ENCODE measurements at regions not wholly inside any gene's neighbourhood (a gene's known extent, or its start where the extent isn't known, plus 50 kb on each side); places are given as distances from the start of the nearest gene placed in this dataset.

GRCh38 chr13:58843567-58843966 is 1212.0 kb downstream of the PCDH17 start:
- CTCF ChIA-PET, result no interaction called here
- intact Hi-C loops (cut with micrococcal nuclease), result no loop called here
- H3K9me3 Mint-ChIP-seq, result peaks cover 4 to 45% (median 14%) of the 10 kb centered on the region in 11 donors
- H3K27ac Mint-ChIP-seq, result no peak overlapping the region
- H3K4me1 Mint-ChIP-seq, result no peaks in the 10 kb centered on the region
- DNase-seq (no peak), ATAC-seq (no peak)
- H3K27me3 Mint-ChIP-seq, result no peaks in the 10 kb centered on the region
- Histone ChIP-seq H3K4me3 (ENCODE audit: low read length) (no peak overlapping the region), H3K27me3 (ENCODE audit: control insufficient read depth in 2 of 2, insufficient read depth in 2 of 2, low read length in 2 of 2) (no peaks in the 10 kb centered on the region), H3K36me3 (ENCODE audit: control insufficient read depth in 2 of 3, insufficient read depth in 3 of 3, low read length in 3 of 3) (no peaks in the 10 kb centered on the region), H3K4me1 (ENCODE audit: control insufficient read depth in 2 of 2, insufficient read depth in 2 of 2, low read length in 2 of 2) (no peaks in the 10 kb centered on the region), H3K9me3 (ENCODE audit: control insufficient read depth in 2 of 3, low read length in 3 of 3) (peaks cover 0 to 7% (median 0%) of the 10 kb centered on the region in 3 experiments), H3K27ac (ENCODE audit: low read depth, low read length) (no peak overlapping the region)
- H3K36me3 Mint-ChIP-seq, result peaks cover 0 to 5% (median 0%) of the 10 kb centered on the region in 5 donors
- H3K4me3 Mint-ChIP-seq, result no peak overlapping the region
- POLR2A ChIA-PET, result no interaction called here

DNA sequence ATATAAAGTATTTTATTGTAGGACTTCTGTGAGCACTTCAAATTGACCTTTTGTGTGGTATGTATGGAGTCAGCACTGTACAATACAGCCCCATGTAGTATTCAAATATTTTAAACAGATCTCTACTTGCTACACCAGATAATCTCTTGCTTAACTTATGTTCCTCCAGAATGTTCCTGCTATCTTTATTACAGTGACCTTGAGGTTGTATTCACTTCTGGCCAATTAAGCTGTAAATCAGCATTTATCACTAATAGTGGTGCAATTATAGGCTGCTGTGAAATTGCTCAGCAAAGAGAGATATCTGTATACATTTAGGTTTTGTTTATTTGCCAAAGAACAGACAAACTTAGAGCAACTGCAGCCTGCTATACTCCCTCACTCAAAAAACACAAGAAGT is 1218.6 kb downstream of the PCDH17 start:
- H3K4me3 ChIP-seq (ENCODE audit: low read length), result no peak overlapping the region
- no peaks in the 10 kb centered on the region for H3K4me1 ChIP-seq (ENCODE audit: control insufficient read depth in 2 of 2, insufficient read depth in 2 of 2, low read length in 2 of 2)
- no peak overlapping the region for H3K4me3 Mint-ChIP-seq
- H3K4me1 Mint-ChIP-seq, result no peaks in the 10 kb centered on the region
- ATAC-seq, result no peak
- no peak overlapping the region for H3K27ac Mint-ChIP-seq
- H3K27me3 Mint-ChIP-seq, result no peaks in the 10 kb centered on the region
- H3K36me3 ChIP-seq (ENCODE audit: control insufficient read depth in 2 of 3, insufficient read depth in 3 of 3, low read length in 3 of 3), result no peaks in the 10 kb centered on the region
- no peak for DNase-seq
- no peaks in the 10 kb centered on the region for H3K9me3 ChIP-seq (ENCODE audit: control insufficient read depth in 2 of 3, low read length in 3 of 3)
- peaks cover 0 to 19% (median 4%) of the 10 kb centered on the region in 11 donors for H3K9me3 Mint-ChIP-seq
- H3K27ac ChIP-seq (ENCODE audit: low read depth, low read length), result no peak overlapping the region
- no peaks in the 10 kb centered on the region for H3K36me3 Mint-ChIP-seq
- intact Hi-C loops (cut with micrococcal nuclease), result no loop called here
- CTCF ChIA-PET, result no interaction called here
- H3K27me3 ChIP-seq (ENCODE audit: control insufficient read depth in 2 of 2, insufficient read depth in 2 of 2, low read length in 2 of 2), result no peaks in the 10 kb centered on the region
- POLR2A ChIA-PET, result no interaction called here

- no peak for DNase-seq
- H3K4me3 Mint-ChIP-seq, result no peak overlapping the region
- Histone ChIP-seq H3K4me3 (ENCODE audit: low read length) (no peak overlapping the region), H3K9me3 (ENCODE audit: control insufficient read depth in 2 of 3, low read length in 3 of 3) (no peaks in the 10 kb centered on the region), H3K27me3 (ENCODE audit: control insufficient read depth in 2 of 2, insufficient read depth in 2 of 2, low read length in 2 of 2) (no peaks in the 10 kb centered on the region), H3K27ac (ENCODE audit: low read depth, low read length) (no peak overlapping the region), H3K36me3 (ENCODE audit: control insufficient read depth in 2 of 3, insufficient read depth in 3 of 3, low read length in 3 of 3) (no peaks in the 10 kb centered on the region), H3K4me1 (ENCODE audit: control insufficient read depth in 2 of 2, insufficient read depth in 2 of 2, low read length in 2 of 2) (no peaks in the 10 kb centered on the region)
- no peak for ATAC-seq
- ChIA-PET POLR2A (no interaction called here), CTCF (no interaction called here)
- no peaks in the 10 kb centered on the region for H3K4me1 Mint-ChIP-seq
- H3K27ac Mint-ChIP-seq, result no peak overlapping the region
- intact Hi-C loops (cut with micrococcal nuclease), result no loop called here
- no peaks in the 10 kb centered on the region for H3K36me3 Mint-ChIP-seq
- no peaks in the 10 kb centered on the region for H3K27me3 Mint-ChIP-seq
- H3K9me3 Mint-ChIP-seq, result peaks cover 0 to 8% (median 2%) of the 10 kb centered on the region in 11 donors
These were observed 1220.5 kb downstream of the PCDH17 start for GRCh38 chr13:58852076-58852475.

GRCh38 chr13:58855283-58855682 is 1223.7 kb downstream of the PCDH17 start:
- H3K27ac Mint-ChIP-seq, result no peak overlapping the region
- no peaks in the 10 kb centered on the region for H3K27me3 Mint-ChIP-seq

DNA sequence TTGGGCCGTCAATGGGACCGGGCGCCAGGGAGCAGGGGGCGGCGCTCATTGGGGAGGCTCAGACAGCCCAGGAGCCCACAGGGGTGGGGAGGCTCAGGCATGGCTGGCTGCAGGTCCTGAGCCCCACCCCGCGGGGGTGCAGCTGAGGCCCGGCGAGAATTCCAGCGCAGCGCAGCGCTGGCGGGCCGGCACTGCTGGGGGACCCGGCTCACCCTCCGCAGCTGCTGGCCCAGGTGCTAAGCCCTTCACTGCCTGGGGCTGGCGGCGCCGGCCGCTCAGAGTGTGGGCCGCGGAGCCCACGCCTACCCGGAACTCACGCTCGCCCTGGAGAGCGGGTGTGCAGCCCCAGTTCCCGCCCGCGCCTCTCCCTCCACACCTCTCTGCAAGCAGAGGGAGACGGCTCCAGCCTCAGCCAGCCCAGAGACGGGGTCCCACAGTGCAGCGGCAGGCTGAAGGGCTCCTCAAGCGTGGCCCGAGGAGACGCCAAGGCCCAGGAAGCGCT is 1227.4 kb downstream of the PCDH17 start:
- no peak overlapping the region for H3K27ac ChIP-seq (ENCODE audit: low read depth, low read length)
- no peaks in the 10 kb centered on the region for H3K36me3 Mint-ChIP-seq
- peaks cover 0 to 15% (median 5%) of the 10 kb centered on the region in 11 donors for H3K9me3 Mint-ChIP-seq
- intact Hi-C loops (cut with micrococcal nuclease), result no loop called here
- CTCF ChIA-PET, result no interaction called here
- H3K4me3 ChIP-seq (ENCODE audit: low read length), result no peak overlapping the region
- H3K4me3 Mint-ChIP-seq, result no peak overlapping the region
- H3K9me3 ChIP-seq (ENCODE audit: control insufficient read depth in 2 of 3, low read length in 3 of 3), result no peaks in the 10 kb centered on the region
- no peak for ATAC-seq
- H3K27me3 ChIP-seq (ENCODE audit: control insufficient read depth in 2 of 2, insufficient read depth in 2 of 2, low read length in 2 of 2), result no peaks in the 10 kb centered on the region
- H3K36me3 ChIP-seq (ENCODE audit: control insufficient read depth in 2 of 3, insufficient read depth in 3 of 3, low read length in 3 of 3), result no peaks in the 10 kb centered on the region
- H3K27ac Mint-ChIP-seq, result no peak overlapping the region
- no peak for DNase-seq
- no peaks in the 10 kb centered on the region for H3K4me1 Mint-ChIP-seq
- POLR2A ChIA-PET, result no interaction called here
- no peaks in the 10 kb centered on the region for H3K4me1 ChIP-seq (ENCODE audit: control insufficient read depth in 2 of 2, insufficient read depth in 2 of 2, low read length in 2 of 2)
- no peaks in the 10 kb centered on the region for H3K27me3 Mint-ChIP-seq

More at GRCh38 chr13:58855283-58855682, 1223.7 kb downstream of the PCDH17 start:
- Histone ChIP-seq H3K27ac (ENCODE audit: low read depth, low read length) (no peak overlapping the region), H3K4me3 (ENCODE audit: low read length) (no peak overlapping the region), H3K4me1 (ENCODE audit: control insufficient read depth in 2 of 2, insufficient read depth in 2 of 2, low read length in 2 of 2) (no peaks in the 10 kb centered on the region), H3K36me3 (ENCODE audit: control insufficient read depth in 2 of 3, insufficient read depth in 3 of 3, low read length in 3 of 3) (no peaks in the 10 kb centered on the region), H3K9me3 (ENCODE audit: control insufficient read depth in 2 of 3, low read length in 3 of 3) (no peaks in the 10 kb centered on the region), H3K27me3 (ENCODE audit: control insufficient read depth in 2 of 2, insufficient read depth in 2 of 2, low read length in 2 of 2) (no peaks in the 10 kb centered on the region)
- no peak overlapping the region for H3K4me3 Mint-ChIP-seq
- intact Hi-C loops (cut with micrococcal nuclease), result no loop called here
- H3K9me3 Mint-ChIP-seq, result peaks cover 0 to 12% (median 5%) of the 10 kb centered on the region in 11 donors
- ATAC-seq (no peak), DNase-seq (no peak)
- H3K36me3 Mint-ChIP-seq, result no peaks in the 10 kb centered on the region
- ChIA-PET POLR2A (no interaction called here), CTCF (no interaction called here)
- H3K4me1 Mint-ChIP-seq, result no peaks in the 10 kb centered on the region

DNA sequence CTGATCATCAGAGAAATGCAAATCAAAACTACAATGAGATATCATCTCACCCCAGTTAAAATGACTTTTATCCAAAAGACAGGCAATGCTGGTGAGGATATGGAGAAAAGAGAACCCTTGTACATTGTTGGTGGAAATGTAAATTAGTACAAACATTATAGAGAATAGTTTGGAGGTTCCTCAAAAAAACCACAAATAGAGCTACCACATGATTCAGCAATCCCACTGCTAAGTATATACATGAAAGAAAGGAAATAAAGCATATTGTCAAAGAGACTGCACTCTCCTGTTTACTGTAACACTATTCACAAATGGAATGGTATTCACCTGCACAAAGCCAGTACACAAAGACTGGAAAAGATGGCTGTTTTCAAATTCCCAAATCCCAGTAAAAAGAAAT is 1233.7 kb downstream of the PCDH17 start:
- ChIA-PET CTCF (no interaction called here), POLR2A (no interaction called here)
- DNase-seq (no peak), ATAC-seq (no peak)
- H3K4me3 Mint-ChIP-seq, result no peak overlapping the region
- no peaks in the 10 kb centered on the region for H3K27me3 Mint-ChIP-seq
- intact Hi-C loops (cut with micrococcal nuclease), result no loop called here
- Histone ChIP-seq H3K27me3 (ENCODE audit: control insufficient read depth in 2 of 2, insufficient read depth in 2 of 2, low read length in 2 of 2) (no peaks in the 10 kb centered on the region), H3K4me1 (ENCODE audit: control insufficient read depth in 2 of 2, insufficient read depth in 2 of 2, low read length in 2 of 2) (no peaks in the 10 kb centered on the region), H3K36me3 (ENCODE audit: control insufficient read depth in 2 of 3, insufficient read depth in 3 of 3, low read length in 3 of 3) (no peaks in the 10 kb centered on the region), H3K27ac (ENCODE audit: low read depth, low read length) (no peak overlapping the region), H3K4me3 (ENCODE audit: low read length) (no peak overlapping the region), H3K9me3 (ENCODE audit: control insufficient read depth in 2 of 3, low read length in 3 of 3) (no peaks in the 10 kb centered on the region)
- no peaks in the 10 kb centered on the region for H3K36me3 Mint-ChIP-seq
- no peaks in the 10 kb centered on the region for H3K4me1 Mint-ChIP-seq
- no peak overlapping the region for H3K27ac Mint-ChIP-seq
- peaks cover 0 to 23% (median 4%) of the 10 kb centered on the region in 11 donors for H3K9me3 Mint-ChIP-seq

DNA sequence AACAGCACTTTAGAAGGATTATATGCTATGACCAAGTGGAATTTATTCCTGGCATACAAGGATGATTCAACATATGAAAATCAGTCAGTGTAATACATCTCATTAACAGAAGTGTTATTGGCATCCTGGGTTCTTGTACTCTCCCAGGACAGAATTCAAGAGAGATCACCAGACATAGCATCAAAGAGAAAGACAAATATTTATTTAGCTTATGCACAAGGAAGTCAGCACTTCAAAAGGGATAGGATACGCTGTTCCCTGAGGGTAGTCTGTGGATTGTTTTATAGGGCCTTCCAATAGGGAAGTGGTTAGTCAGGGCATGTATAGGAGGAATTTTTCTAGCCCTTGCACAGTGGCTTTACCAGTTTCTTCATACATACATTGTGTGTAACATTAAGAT is 1238.0 kb downstream of the PCDH17 start:
- Histone ChIP-seq H3K4me1 (ENCODE audit: control insufficient read depth in 2 of 2, insufficient read depth in 2 of 2, low read length in 2 of 2) (no peaks in the 10 kb centered on the region), H3K4me3 (ENCODE audit: low read length) (no peak overlapping the region), H3K36me3 (ENCODE audit: control insufficient read depth in 2 of 3, insufficient read depth in 3 of 3, low read length in 3 of 3) (no peaks in the 10 kb centered on the region), H3K27me3 (ENCODE audit: control insufficient read depth in 2 of 2, insufficient read depth in 2 of 2, low read length in 2 of 2) (no peaks in the 10 kb centered on the region), H3K27ac (ENCODE audit: low read depth, low read length) (no peak overlapping the region), H3K9me3 (ENCODE audit: control insufficient read depth in 2 of 3, low read length in 3 of 3) (no peaks in the 10 kb centered on the region)
- ATAC-seq, result no peak
- no peak for DNase-seq
- H3K27ac Mint-ChIP-seq, result no peak overlapping the region
- ChIA-PET CTCF (no interaction called here), POLR2A (no interaction called here)
- no peak overlapping the region for H3K4me3 Mint-ChIP-seq
- H3K27me3 Mint-ChIP-seq, result no peaks in the 10 kb centered on the region
- peaks cover 0 to 19% (median 4%) of the 10 kb centered on the region in 11 donors for H3K9me3 Mint-ChIP-seq
- H3K36me3 Mint-ChIP-seq, result no peaks in the 10 kb centered on the region
- intact Hi-C loops (cut with micrococcal nuclease), result no loop called here
- H3K4me1 Mint-ChIP-seq, result no peaks in the 10 kb centered on the region
